ENCODE measurements at regions not wholly inside any gene's neighbourhood (a gene's known extent, or its start where the extent isn't known, plus 50 kb on each side); places are given as distances from the start of the nearest gene placed in this dataset.

GRCh38 chr2:207332480-207333212 lies 166.9 kb upstream of the KLF7 start:
- no peak for DNase-seq (ENCODE audit: insufficient read length, low spot score, missing footprints)
- Histone ChIP-seq H3K36me3 (ENCODE audit: insufficient read depth, low read length) (no peaks in the 10 kb centered on the region), H3K27me3 (ENCODE audit: insufficient read depth, low read length) (no peaks in the 10 kb centered on the region), H3K4me3 (ENCODE audit: insufficient read depth, low read length) (no peak overlapping the region), H3K9me3 (ENCODE audit: low read depth, low read length) (no peaks in the 10 kb centered on the region), H2AFZ (ENCODE audit: low read length) (peak overlapping the region; percentile 27), H4K20me1 (ENCODE audit: insufficient read depth, low read length) (no peaks in the 10 kb centered on the region), H3K79me2 (ENCODE audit: insufficient read depth, low read length) (no peaks in the 10 kb centered on the region), H3K27ac (ENCODE audit: low read depth, low read length) (peak overlapping the region; percentile 9), H3K4me1 (ENCODE audit: insufficient read depth, low read length) (peaks cover 36% of the 10 kb centered on the region), H3K4me2 (ENCODE audit: insufficient read depth, low read length) (no peak overlapping the region)
- TF ChIP-seq CTCF (IDR thresholded peaks at IDR 0.05; ENCODE audit: extremely low read depth, low read depth, low read length), result no peak

- H3K36me3 ChIP-seq (ENCODE audit: insufficient read depth, low read length), result no peaks in the 10 kb centered on the region
- H3K79me2 ChIP-seq (ENCODE audit: insufficient read depth, low read length), result no peaks in the 10 kb centered on the region
- DNase-seq (ENCODE audit: insufficient read length, low spot score, missing footprints), result no peak
- H2AFZ ChIP-seq (ENCODE audit: low read length), result peak overlapping the region; percentile 44
- peak overlapping the region; percentile 99 for H3K27ac ChIP-seq (ENCODE audit: low read depth, low read length)
- peak overlapping the region; percentile 64 for H3K4me3 ChIP-seq (ENCODE audit: insufficient read depth, low read length)
- no peak for TF ChIP-seq CTCF (IDR thresholded peaks at IDR 0.05; ENCODE audit: extremely low read depth, low read depth, low read length)
- H3K9me3 ChIP-seq (ENCODE audit: low read depth, low read length), result no peaks in the 10 kb centered on the region
- peaks cover 36% of the 10 kb centered on the region for H3K4me1 ChIP-seq (ENCODE audit: insufficient read depth, low read length)
- peak overlapping the region; percentile 79 for H3K4me2 ChIP-seq (ENCODE audit: insufficient read depth, low read length)
- no peaks in the 10 kb centered on the region for H4K20me1 ChIP-seq (ENCODE audit: insufficient read depth, low read length)
- H3K27me3 ChIP-seq (ENCODE audit: insufficient read depth, low read length), result no peaks in the 10 kb centered on the region
These were observed 168.0 kb upstream of the KLF7 start for GRCh38 chr2:207333599-207334300.

DNA sequence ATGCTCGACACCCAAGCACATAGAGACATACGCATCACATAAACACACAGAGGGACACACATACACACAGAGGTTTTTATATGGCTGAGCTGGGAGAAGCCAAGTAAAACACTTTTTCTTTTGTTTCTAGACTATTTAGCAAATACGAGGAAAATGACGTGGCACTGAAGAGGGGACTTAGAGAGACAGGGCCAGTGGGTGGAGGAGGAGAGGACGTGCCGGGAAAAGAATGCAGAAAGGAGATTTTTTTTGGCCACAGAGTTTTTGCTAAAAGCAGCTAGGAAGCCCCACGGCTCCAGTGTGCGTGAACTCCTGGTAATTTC lies 168.5 kb upstream of the KLF7 start:
- Histone ChIP-seq H3K9me3 (ENCODE audit: low read depth, low read length) (no peaks in the 10 kb centered on the region), H3K4me3 (ENCODE audit: insufficient read depth, low read length) (peak overlapping the region; percentile 64), H3K27ac (ENCODE audit: low read depth, low read length) (peak overlapping the region; percentile 99), H3K27me3 (ENCODE audit: insufficient read depth, low read length) (no peaks in the 10 kb centered on the region), H3K79me2 (ENCODE audit: insufficient read depth, low read length) (no peaks in the 10 kb centered on the region), H3K4me2 (ENCODE audit: insufficient read depth, low read length) (peak overlapping the region; percentile 79), H4K20me1 (ENCODE audit: insufficient read depth, low read length) (no peaks in the 10 kb centered on the region), H2AFZ (ENCODE audit: low read length) (peak overlapping the region; percentile 44), H3K4me1 (ENCODE audit: insufficient read depth, low read length) (peaks cover 36% of the 10 kb centered on the region), H3K36me3 (ENCODE audit: insufficient read depth, low read length) (no peaks in the 10 kb centered on the region)
- no peak for DNase-seq (ENCODE audit: insufficient read length, low spot score, missing footprints)
- TF ChIP-seq CTCF (IDR thresholded peaks at IDR 0.05; ENCODE audit: extremely low read depth, low read depth, low read length), result no peak

DNA sequence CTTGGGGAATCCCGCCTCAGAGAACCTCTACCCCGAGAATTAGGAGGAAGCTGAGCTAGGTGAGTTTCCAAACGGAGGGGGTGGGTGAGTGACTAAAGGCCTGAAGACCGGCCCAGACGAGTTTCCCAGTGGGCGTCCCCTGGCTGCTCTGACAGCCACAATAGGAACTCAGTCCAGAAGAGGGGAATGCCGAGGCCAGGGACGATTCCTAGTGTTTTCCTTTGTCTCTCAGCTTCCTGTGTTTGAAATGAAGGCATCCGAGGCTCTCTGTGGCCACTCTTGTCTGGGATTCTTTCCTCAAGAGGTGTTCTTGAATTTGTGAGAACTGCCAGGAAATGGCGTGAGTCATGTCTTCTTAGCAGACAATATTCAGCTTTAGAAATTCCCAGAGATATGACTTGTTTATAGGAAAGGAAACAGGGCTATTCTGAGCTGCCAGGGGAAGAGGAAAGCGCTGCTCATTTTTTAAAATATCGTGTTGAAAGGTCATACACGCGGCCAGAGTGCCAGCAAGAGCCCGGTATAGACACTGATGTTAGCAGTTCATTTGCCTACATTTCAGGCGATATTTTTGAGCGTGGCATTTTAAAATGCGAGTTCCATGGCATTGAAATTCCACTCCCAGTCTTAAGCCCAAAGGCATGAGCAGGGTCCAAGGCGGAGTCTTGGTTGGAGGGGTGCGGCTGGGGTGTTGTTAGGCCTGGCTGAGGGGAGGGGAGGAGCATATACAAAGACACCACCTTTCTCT lies 169.1 kb upstream of the KLF7 start:
- H4K20me1 ChIP-seq (ENCODE audit: insufficient read depth, low read length), result no peaks in the 10 kb centered on the region
- peak overlapping the region; percentile 99 for H3K27ac ChIP-seq (ENCODE audit: low read depth, low read length)
- H3K4me1 ChIP-seq (ENCODE audit: insufficient read depth, low read length), result peaks cover 36% of the 10 kb centered on the region
- no peaks in the 10 kb centered on the region for H3K27me3 ChIP-seq (ENCODE audit: insufficient read depth, low read length)
- no peaks in the 10 kb centered on the region for H3K79me2 ChIP-seq (ENCODE audit: insufficient read depth, low read length)
- peak overlapping the region; percentile 79 for H2AFZ ChIP-seq (ENCODE audit: low read length)
- no peaks in the 10 kb centered on the region for H3K36me3 ChIP-seq (ENCODE audit: insufficient read depth, low read length)
- no peak for TF ChIP-seq CTCF (IDR thresholded peaks at IDR 0.05; ENCODE audit: extremely low read depth, low read depth, low read length)
- H3K9me3 ChIP-seq (ENCODE audit: low read depth, low read length), result no peaks in the 10 kb centered on the region
- H3K4me3 ChIP-seq (ENCODE audit: insufficient read depth, low read length), result peak overlapping the region; percentile 64
- peak overlapping the region; percentile 79 for H3K4me2 ChIP-seq (ENCODE audit: insufficient read depth, low read length)
- DNase-seq (ENCODE audit: insufficient read length, low spot score, missing footprints), result peak; percentile 88

Data from osteoblast (primary cell).